ENCODE measurements at regions not wholly inside any gene's neighbourhood (a gene's known extent, or its start where the extent isn't known, plus 50 kb on each side); places are given as distances from the start of the nearest gene placed in this dataset.

- no peak for DNase-seq (ENCODE audit: low read depth)
- TF ChIP-seq, protein P1, sequence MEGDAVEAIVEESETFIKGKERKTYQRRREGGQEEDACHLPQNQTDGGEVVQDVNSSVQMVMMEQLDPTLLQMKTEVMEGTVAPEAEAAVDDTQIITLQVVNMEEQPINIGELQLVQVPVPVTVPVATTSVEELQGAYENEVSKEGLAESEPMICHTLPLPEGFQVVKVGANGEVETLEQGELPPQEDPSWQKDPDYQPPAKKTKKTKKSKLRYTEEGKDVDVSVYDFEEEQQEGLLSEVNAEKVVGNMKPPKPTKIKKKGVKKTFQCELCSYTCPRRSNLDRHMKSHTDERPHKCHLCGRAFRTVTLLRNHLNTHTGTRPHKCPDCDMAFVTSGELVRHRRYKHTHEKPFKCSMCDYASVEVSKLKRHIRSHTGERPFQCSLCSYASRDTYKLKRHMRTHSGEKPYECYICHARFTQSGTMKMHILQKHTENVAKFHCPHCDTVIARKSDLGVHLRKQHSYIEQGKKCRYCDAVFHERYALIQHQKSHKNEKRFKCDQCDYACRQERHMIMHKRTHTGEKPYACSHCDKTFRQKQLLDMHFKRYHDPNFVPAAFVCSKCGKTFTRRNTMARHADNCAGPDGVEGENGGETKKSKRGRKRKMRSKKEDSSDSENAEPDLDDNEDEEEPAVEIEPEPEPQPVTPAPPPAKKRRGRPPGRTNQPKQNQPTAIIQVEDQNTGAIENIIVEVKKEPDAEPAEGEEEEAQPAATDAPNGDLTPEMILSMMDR (conservative IDR thresholded peaks at IDR 0.05; ENCODE audit: low read depth, low read length): no peak
Measured at GRCh38 chr3:99351122-99351521, 287.3 kb upstream of the COL8A1 start.

DNA sequence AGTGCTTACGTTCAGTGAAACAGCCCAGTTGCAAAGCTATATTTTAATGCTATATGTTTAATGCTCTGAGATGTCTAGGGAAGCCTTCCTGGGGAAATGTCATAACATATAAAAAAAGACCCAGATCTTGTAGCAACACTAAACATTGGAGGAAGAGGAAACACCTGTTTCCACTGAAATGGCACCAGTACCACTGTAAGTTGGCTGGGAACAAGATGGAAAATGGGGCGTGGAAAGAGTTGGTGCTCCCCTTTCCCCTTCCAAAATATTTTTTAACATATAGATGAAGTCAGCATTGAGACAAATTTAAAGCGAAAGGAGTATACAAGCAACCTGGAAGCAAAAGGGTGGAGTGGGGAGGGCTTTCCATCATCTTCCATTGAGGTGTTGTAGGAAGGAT, 289.9 kb upstream of the COL8A1 start:
- H3K4me3 ChIP-seq (ENCODE audit: low read depth, low read length): no peak overlapping the region
- TF ChIP-seq, protein P1 (conservative IDR thresholded peaks at IDR 0.05; ENCODE audit: low read depth, low read length): no peak
- DNase-seq (ENCODE audit: low read depth): no peak

More at GRCh38 chr3:99351122-99351521, 287.3 kb upstream of the COL8A1 start:
- no peak overlapping the region for H3K4me3 ChIP-seq (ENCODE audit: low read depth, low read length)

GRCh38 chr3:99344216-99344615, 294.2 kb upstream of the COL8A1 start:
- H3K4me3 ChIP-seq (ENCODE audit: low read depth, low read length): no peak overlapping the region
- DNase-seq (ENCODE audit: low read depth): no peak

DNA sequence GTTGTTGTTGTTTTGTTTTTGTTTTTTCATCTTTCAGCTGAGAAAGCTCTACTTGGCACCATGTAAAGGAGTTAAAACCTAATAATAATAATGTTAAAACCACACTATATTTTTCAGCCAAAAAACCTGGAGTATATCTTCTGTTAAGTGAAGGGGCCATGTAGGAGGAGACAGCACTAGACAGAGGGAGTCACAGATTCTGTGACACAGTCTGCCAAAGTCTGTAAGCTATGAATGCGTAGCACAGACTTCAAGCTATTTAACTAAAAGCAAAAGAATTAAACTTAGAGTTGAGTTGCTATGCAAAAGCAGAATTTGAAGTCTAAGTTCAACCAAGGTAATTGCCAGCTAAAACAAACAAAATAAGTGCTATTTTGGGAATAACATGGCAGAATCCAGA, 296.0 kb upstream of the COL8A1 start:
- TF ChIP-seq, protein P1 (conservative IDR thresholded peaks at IDR 0.05; ENCODE audit: low read depth, low read length): no peak
- DNase-seq (ENCODE audit: low read depth): no peak
- H3K4me3 ChIP-seq (ENCODE audit: low read depth, low read length): no peak overlapping the region

More at GRCh38 chr3:99344216-99344615, 294.2 kb upstream of the COL8A1 start:
- TF ChIP-seq, protein P1 (conservative IDR thresholded peaks at IDR 0.05; ENCODE audit: low read depth, low read length): no peak

GRCh38 chr3:99339222-99339621, 299.2 kb upstream of the COL8A1 start:
- H3K4me3 ChIP-seq (ENCODE audit: low read depth, low read length): no peak overlapping the region
- DNase-seq (ENCODE audit: low read depth): no peak
- TF ChIP-seq, protein P1 (conservative IDR thresholded peaks at IDR 0.05; ENCODE audit: low read depth, low read length): no peak

DNA sequence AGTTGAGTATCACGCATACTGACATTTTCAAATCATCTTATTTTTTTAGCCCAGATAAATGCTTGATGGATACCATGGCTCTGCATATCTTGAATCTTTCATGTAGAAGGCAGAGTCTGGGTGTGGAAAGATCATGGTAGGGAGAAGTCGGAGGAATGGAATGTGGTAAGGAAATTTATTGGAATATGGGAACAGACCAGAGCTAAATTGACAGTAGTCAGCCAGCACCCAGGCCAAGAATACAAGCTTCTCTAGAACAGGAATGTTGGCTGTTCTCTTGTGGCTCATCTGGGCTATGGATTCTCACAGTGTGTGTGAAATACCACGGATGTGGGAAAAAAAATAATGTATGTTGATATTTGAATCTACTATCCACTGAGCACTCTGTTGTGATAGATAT, 305.7 kb upstream of the COL8A1 start:
- TF ChIP-seq, protein P1 (conservative IDR thresholded peaks at IDR 0.05; ENCODE audit: low read depth, low read length): no peak
- peak; percentile 32 for DNase-seq (ENCODE audit: low read depth)
- H3K4me3 ChIP-seq (ENCODE audit: low read depth, low read length): no peak overlapping the region

DNA sequence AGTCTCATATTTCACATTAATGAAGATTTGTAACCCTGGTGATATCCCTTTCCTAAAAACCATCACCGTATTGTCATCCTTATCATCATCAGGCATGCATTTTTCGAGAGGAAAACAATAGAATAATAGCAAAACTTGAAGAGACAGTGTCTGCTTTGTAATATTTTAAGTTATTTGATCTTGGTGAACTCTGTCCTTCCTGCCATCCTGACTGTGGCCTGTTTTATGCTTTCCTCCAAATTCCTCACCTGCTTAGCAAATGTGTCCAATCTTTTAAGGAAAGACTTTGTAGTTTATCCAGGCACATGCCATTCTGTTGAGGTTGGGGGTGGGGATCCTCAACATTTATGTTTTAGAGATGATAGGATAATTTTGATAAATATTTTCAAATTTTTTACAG, 306.1 kb upstream of the COL8A1 start:
- H3K4me3 ChIP-seq (ENCODE audit: low read depth, low read length): no peak overlapping the region
- no peak for DNase-seq (ENCODE audit: low read depth)
- TF ChIP-seq, protein P1 (conservative IDR thresholded peaks at IDR 0.05; ENCODE audit: low read depth, low read length): no peak

Data from choroid plexus epithelial cell (primary cell).